Left kidney (tissue), 1 donor: ENCODE measurements at regions not wholly inside any gene's neighbourhood (a gene's known extent, or its start where the extent isn't known, plus 50 kb on each side); places are given as distances from the start of the nearest gene placed in this dataset.

Experiments
- DNase-seq: peaks from one replicate; pipeline ENCODE4 v3.0.0-alpha.2; 2013

GRCh38 chr9:12933957-12934356 is 159.1 kb downstream of the LURAP1L start:
- DNase-seq: no peak

- no peak for DNase-seq
Observed at GRCh38 chr9:12934545-12935272, 159.9 kb downstream of the LURAP1L start.

GRCh38 chr9:12935714-12936113 is 160.9 kb downstream of the LURAP1L start:
- DNase-seq: no peak

- DNase-seq: no peak
Observed at GRCh38 chr9:12954441-12954840, 179.6 kb downstream of the LURAP1L start.

GRCh38 chr9:12955510-12956163 is 180.8 kb downstream of the LURAP1L start:
- no peak for DNase-seq

GRCh38 chr9:12956261-12956660 is 181.4 kb downstream of the LURAP1L start:
- DNase-seq: no peak

- no peak for DNase-seq
Observed at GRCh38 chr9:12956805-12957204, 182.0 kb downstream of the LURAP1L start.

GRCh38 chr9:12958279-12958678 is 183.5 kb downstream of the LURAP1L start:
- no peak for DNase-seq

GRCh38 chr9:12958708-12959107 is 183.9 kb downstream of the LURAP1L start:
- no peak for DNase-seq

- DNase-seq: no peak
Observed at GRCh38 chr9:12961276-12961809, 186.5 kb downstream of the LURAP1L start.

- DNase-seq: no peak
Observed at GRCh38 chr9:12963537-12963936, 188.7 kb downstream of the LURAP1L start.

GRCh38 chr9:12964271-12964670 is 189.5 kb downstream of the LURAP1L start:
- DNase-seq: no peak

GRCh38 chr9:12965303-12965702 is 190.5 kb downstream of the LURAP1L start:
- DNase-seq: no peak

- DNase-seq: no peak
Observed at GRCh38 chr9:12968093-12968492, 193.3 kb downstream of the LURAP1L start.

- DNase-seq: no peak
Observed at GRCh38 chr9:12972608-12973589, 198.1 kb downstream of the LURAP1L start.

- DNase-seq: no peak
Observed at GRCh38 chr9:12973710-12974109, 198.9 kb downstream of the LURAP1L start.

GRCh38 chr9:12974671-12975070 is 199.9 kb downstream of the LURAP1L start:
- no peak for DNase-seq

GRCh38 chr9:12975496-12975895 is 200.7 kb downstream of the LURAP1L start:
- no peak for DNase-seq

GRCh38 chr9:12980085-12980851 is 205.4 kb downstream of the LURAP1L start:
- DNase-seq: no peak

GRCh38 chr9:12988258-12988657 is 213.4 kb downstream of the LURAP1L start:
- DNase-seq: no peak

- DNase-seq: no peak
Observed at GRCh38 chr9:12989669-12990068, 214.8 kb downstream of the LURAP1L start.

- peak; percentile 19 for DNase-seq
Observed at GRCh38 chr9:12993466-12993865, 218.6 kb downstream of the LURAP1L start.
